ENCODE measurements at regions not wholly inside any gene's neighbourhood (a gene's known extent, or its start where the extent isn't known, plus 50 kb on each side); places are given as distances from the start of the nearest gene placed in this dataset.

GRCh38 chr19:29395111-29395733 lies 130.6 kb upstream of the VSTM2B start:
- DNase-seq (ENCODE audit: low read depth): no peak

DNA sequence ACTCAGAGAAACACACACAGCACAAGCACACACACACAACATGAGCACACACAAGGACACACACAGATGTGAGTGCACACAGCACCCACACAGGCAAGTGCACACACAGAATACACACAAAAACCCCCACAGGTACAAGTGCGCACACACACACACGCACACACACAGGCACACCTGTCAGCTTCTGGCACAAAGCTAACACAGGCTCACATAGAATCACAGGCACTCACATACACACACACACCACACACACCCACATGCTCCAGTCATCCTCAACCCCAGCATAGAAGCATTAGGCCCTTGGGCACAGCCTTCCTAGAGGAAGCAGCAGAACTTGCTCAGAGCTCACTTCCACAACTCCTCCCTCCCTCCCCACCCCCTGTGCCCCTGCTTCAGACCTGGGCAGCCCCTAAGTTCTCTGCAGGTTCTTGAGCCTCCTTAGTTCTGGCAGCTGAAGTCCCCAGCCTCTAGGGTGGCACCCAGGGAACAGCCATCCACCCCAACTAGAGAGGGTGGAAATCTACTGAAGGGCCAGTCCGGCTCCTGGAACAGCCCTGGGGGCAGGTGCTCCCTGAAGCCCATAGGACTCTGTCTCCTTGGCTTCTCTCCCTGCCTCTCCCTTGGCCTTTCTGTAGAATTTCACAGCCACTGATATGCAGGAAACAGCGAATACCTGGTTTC lies 129.9 kb upstream of the VSTM2B start:
- no peak for DNase-seq (ENCODE audit: low read depth)

- no peak for DNase-seq (ENCODE audit: low read depth)
These were observed 128.9 kb upstream of the VSTM2B start for GRCh38 chr19:29396925-29397324.

GRCh38 chr19:29397748-29398147 lies 128.0 kb upstream of the VSTM2B start:
- no peak for DNase-seq (ENCODE audit: low read depth)

DNA sequence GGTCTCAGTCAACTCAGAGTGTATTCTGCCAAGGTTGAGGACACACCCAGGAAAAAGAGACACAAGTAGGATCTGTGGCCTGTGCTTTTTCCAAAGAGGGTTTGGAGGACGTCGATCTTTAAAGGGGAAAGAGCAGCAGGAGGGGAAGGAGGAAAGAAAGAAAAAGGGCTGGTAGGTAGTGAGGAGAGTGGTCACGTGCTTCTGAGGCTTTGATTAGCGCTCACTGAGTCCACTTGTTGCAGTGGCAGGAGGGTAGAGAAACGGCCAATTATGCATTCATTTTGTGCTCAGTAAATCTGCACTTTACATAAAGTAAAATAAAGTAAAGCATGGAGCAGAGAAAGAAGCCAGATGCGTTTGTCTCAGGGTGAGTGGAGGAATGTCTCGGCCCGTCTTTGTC lies 126.0 kb upstream of the VSTM2B start:
- DNase-seq (ENCODE audit: low read depth): no peak

DNA sequence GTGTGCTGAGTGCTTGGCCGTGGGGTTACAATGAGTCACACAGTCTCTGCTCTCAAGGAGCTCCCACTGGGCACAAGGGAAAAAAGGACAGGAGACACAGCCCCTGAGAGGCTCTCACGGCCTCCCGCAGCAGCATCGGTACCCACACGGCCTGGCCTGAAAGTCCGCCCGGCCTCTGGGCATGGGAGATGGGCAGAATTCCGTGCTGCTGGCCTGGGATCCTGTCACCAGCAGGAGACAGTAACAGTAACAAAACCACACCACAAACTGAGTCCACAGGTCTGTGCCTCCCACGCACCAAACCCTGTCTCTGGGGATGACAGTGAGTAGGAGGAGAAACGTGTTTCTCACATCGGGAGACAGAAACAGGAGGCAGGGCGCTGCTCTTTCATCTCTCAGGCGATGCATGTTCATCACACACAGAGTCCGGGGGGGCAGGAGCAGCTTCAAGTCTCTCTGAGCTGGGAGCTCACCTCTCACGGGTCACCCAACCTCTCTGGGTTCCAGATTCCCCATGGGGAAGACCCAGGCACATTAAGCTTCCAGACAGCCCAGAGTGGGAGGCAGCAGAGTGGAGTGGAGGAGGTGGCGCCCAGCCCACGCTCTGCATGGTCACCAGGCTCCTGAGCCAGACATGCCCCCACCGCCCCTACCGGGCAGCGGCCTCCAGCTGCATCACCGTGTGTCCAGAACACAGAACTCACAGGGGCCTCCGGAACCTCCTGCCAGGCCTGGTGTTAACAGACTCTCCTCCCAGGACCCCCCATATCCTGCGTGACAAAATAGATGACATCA lies 124.7 kb upstream of the VSTM2B start:
- DNase-seq (ENCODE audit: low read depth): no peak

DNA sequence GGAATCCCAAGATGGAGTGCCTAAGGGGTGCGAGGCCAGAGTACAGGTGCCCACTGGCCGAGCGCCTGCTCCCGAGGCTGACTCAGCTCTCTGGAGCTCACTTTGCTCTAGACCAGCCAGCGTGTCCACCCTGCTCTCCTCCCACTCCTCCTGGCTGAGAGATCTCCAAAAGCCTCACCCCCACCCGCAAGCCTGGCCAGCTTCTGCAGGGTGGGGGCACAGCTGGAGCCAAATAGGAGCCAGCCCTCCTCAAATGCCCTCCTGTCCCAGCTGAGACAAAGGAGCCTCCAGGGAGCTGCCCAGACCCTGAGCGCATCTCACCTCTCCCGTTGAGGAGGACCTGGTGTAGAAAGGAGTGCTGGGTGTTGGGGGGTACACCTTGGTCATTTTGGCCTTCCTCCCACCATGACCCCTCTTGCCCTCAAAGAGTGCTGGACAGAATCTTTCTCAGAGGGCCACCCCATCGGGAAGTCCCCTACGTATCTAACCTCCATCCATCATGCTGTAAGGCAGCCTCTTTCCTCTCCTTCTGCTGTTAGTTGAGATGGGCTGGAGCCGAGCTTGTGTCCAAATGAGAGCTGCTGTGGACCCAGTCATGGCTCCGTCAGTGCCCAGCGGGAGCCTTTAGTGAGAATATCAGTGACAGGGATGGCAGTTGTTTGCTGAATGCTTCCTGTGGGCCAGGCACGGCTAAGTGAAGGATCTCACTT lies 123.9 kb upstream of the VSTM2B start:
- no peak for DNase-seq (ENCODE audit: low read depth)

DNA sequence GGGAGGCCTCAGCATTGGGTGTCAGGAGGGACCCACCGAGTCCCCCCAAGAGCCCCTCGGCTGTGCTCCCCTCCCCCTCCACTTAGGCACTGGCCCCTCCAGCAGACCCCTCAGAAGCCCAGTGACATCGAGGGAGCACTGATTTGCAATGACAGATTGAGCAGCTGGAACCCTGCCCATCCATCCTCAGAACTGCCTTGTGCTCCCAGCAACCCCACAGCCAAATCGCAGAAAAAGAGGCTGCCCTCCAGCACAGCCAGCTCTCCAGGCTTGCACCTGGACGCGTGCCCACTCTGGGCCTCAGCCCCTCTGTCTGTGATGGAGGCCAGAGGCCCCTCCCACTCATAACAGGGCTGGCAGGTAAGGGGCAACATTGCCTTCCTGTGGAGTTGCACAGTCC lies 123.2 kb upstream of the VSTM2B start:
- no peak for DNase-seq (ENCODE audit: low read depth)

DNA sequence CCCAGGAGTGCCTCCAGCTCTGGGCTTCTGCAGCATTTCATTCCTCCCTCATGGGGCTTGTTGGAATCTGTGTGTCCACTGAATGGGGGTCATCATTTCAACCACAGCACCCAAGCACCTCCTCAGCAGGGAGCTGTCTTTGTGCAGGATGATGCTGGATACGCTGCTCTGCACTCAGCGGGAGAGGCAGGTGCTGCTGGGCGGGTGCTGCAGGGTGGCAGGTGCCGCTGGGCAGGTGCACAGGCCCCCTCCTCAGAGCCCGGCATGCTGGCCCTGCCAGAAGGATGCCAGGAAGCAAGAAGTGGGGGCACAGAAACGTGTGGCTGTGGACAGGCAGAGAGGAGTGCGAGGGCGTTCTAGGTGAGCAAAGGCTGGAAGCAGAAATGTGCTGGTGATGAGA lies 121.8 kb upstream of the VSTM2B start:
- no peak for DNase-seq (ENCODE audit: low read depth)

GRCh38 chr19:29404951-29405727 lies 120.7 kb upstream of the VSTM2B start:
- no peak for DNase-seq (ENCODE audit: low read depth)

DNA sequence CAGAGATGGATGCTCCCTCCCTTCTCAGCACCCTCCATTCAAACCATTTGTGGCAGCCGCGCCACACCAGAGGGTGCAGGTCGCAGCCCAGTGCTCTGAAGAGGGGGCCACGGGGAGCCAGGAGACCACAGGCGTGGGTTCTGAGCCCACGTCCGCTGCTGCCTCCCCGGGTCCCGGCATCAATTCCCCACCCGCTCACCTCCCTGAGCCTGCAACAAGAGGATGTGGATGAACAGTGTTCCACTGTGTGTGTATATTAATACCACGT lies 120.1 kb upstream of the VSTM2B start:
- DNase-seq (ENCODE audit: low read depth): no peak

DNA sequence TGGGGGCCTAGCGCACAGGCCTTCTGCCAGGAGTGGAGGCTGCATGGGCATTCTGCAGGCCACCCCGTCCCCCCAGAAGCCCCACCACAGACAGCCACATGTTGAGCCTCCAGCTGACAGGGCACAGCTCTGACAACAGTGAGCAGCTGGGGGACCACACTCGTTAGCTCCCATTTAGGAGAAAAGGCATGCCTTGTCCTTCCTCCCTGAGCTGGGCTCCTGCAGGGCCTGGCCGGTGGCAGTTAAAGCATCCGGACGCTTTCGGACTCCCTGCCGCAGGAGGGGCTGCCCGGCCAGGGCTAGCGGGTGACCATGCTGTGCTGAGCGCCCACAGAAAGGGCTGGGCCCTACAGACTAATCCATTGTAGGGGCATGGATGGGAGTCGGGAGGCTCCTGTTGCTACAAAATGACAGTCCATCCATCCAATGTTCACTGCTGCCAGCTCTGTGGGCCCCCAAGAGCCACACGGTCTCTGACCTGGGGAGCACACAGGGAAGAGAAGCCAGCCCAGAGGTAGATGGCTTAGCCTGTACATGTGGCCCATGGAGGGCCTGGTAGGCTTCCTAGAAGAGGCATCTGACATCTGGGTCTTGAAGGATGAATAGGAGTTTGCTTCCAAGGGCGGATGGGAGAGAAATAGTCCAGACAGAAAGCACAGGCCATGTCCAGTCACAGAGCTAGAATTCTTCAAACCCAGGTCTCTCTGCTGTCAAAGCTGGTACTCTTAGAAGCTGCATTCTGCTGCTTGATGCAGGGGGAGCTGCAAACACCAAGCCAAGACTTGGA lies 116.5 kb upstream of the VSTM2B start:
- DNase-seq (ENCODE audit: low read depth): no peak

GRCh38 chr19:29410601-29411000 lies 115.2 kb upstream of the VSTM2B start:
- no peak for DNase-seq (ENCODE audit: low read depth)

DNA sequence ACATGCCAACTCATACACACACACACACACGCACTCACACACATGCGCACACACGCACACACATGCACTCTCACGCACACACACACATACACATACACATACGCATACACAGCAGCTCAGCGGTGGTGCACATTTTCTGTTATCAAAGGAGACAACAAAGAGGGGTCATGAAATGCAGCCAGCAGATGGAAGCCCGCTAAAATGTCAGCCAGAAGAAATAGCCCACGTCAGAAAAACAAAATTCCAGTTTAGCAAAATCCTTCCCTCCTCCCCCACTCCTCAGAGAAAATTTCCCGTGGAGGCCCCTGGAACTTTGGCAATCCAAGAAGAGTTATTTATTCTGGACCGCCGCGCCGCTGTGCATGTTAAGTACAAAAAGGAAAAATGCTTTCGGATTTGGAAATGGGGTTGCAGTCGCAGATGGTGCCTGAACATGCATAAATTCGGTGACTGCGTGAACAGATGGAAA lies 114.6 kb upstream of the VSTM2B start:
- DNase-seq (ENCODE audit: low read depth): no peak

DNA sequence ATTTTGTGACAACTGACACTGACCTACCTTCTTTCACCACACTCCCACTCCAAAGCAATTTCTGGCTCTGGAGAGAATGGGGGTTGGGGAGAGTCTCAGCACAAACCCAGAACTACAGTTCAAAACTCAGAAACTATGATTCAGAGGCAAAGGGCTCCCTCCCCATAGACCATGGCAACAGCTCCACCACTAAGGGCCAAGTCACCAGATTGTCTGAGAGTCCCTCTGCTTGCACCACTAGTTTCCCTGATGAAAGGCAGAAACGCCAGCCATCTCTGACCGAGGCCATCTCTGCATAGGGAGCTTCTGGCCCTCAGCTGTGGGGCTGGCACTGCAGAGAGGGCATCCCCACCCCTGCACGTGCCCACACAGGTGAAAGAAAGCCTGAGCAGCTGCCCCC lies 112.4 kb upstream of the VSTM2B start:
- no peak for DNase-seq (ENCODE audit: low read depth)

DNA sequence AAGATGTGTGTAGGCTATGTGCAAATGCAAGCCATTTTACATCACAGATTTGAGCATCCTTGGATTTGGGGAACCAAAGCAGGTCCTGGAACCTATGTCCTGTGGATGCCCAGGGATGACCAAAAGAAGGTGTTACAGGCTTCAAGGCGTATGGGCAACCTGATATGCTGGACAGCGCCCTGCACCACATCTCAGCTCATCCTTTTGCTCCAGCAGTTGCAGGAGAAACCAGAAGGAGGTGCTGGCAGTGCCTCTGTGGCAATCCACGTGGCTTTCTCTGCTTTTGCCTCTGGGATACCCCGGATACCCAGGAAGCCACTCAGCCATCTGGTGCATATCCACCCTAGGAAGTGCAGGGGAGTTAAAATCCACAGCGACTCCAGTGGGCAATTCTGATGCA lies 110.3 kb upstream of the VSTM2B start:
- no peak for DNase-seq (ENCODE audit: low read depth)

- DNase-seq (ENCODE audit: low read depth): no peak
These were observed 108.7 kb upstream of the VSTM2B start for GRCh38 chr19:29417048-29417447.

GRCh38 chr19:29418201-29418600 lies 107.6 kb upstream of the VSTM2B start:
- DNase-seq (ENCODE audit: low read depth): peak; percentile 10

- no peak for DNase-seq (ENCODE audit: low read depth)
These were observed 105.7 kb upstream of the VSTM2B start for GRCh38 chr19:29420065-29420464.

- no peak for DNase-seq (ENCODE audit: low read depth)
These were observed 105.2 kb upstream of the VSTM2B start for GRCh38 chr19:29420482-29421195.
